HT-29 (cell line): ENCODE measurements at regions not wholly inside any gene's neighbourhood (a gene's known extent, or its start where the extent isn't known, plus 50 kb on each side); places are given as distances from the start of the nearest gene placed in this dataset.

Experiments
- DNase-seq: peaks from one replicate; pipeline ENCODE4 v3.0.0-alpha.2; 2015; ENCODE audit warnings: low spot score

DNA sequence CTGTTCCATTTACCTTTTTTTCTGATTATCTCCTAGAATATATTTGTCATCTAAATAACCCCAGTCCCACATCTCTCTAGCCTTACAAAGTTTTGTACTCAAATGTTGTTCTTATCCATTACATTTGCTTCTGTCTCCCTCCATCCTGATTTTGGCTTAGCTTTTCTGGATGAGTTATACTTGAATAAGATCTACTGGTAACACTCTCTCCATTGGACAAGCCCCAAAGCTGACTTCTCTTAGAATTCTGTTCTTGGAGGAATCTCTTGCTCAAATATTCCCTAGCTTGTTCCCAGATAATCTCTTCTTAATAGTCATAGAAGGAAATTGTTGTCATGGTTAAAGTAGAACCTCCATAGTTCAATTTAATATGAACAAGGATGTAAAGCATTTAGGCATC is 115.5 kb upstream of the HS3ST1 start:
- DNase-seq = no peak

DNA sequence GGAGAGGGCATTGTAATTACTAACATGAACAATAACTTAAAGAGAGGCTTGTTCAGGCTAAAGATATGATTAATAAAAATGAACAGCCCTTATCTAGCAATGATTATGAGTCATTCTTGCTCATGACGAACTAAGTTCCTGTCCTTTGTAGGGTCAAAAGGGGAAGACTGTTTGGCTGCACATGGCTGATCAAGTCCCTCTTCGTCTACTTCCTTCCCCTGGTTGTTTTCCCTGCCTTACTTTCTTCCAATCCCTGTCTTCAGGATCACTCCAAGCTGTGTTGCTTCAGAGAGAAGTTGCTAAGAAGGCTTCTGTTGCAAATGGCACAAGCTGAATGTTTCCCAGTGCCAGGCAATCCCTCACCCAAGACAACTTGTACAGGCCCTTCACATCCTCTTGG is 115.0 kb upstream of the HS3ST1 start:
- peak; percentile 73 for DNase-seq

DNA sequence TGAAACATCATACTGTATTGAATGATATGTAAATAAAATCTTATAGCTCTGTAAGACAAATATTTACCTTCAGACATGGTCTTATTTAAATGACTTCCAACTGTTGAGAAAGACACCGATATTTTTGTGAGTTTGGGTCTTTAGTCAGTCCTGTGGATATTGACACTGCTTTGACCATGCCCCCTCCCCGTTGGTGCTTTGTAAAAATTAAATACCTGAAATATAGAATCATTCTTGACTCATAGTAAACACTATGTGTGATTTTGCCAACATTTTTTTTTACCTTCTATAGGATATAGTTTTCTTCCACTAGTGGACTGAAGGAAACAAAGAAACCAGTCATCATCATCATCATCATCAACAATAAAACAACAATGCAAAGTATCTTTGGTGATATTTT is 114.3 kb upstream of the HS3ST1 start:
- no peak for DNase-seq

DNA sequence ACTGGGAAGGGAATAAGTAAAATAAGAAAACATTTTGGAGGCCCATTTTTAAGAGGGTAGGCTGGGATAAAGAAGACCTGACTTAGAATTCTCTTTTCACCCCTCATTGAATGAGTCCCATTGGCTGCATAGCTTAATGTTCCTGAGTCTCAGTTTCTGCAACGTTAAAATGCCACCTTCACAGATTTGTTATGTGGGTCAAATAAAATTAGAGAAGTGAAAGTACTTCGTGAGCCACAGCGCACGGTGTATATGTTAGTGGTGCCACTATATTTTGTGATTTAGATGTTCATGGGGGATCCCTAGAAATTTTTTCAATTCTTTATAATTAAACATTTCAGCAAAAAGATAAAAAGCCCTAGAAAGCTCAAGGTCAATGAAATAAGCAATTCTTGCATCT is 109.2 kb upstream of the HS3ST1 start:
- DNase-seq = no peak

DNA sequence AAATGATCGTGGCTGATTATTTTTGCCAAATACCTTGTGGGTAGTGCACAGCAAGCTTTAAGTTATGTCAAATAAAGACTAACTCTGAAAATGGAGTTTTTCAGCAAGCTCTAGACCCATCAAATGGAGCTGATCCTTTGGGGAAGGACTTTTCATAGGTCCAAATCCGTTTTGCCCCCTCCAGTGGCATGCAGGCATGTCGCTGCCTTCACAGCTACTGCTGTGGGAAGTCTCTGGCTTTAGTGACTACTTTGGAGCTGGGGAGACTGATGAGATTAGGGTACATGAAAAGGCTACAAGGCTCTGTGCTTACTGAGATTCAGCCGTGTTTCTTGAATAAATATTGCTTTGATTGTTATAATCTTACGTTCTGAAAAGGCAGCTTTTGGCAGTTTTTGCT is 106.6 kb upstream of the HS3ST1 start:
- no peak for DNase-seq

DNA sequence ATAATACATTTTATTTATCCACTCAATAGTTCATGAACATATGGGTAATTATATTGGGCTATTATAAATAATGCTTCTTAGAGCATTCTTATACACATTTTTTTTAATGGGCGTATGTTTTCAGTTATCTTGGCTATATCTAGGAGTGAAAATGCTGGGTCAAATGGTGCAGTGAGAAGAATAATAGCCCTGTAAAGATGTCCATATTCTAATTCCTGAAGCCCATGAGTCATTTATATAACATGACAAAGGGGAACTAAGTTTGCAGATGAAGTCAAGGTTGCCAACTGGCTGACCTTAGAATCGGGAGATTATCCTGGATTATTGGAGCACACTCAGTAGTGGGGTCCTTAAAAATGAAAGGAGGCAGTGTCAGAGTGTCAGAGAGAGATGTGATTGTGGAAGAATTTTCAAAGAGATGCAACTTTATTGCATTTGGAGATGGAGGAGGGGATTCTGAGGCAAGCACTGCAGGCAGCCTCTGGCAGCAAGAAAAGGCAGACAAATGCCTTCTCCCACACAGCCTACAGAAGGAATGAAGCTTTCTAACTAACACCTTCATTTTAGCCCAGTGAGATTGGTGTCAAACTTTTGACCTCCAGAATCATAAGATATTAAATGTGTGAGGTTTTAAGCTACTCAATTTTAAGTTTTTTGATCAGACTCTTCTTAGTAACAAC is 106.1 kb upstream of the HS3ST1 start:
- no peak for DNase-seq

DNA sequence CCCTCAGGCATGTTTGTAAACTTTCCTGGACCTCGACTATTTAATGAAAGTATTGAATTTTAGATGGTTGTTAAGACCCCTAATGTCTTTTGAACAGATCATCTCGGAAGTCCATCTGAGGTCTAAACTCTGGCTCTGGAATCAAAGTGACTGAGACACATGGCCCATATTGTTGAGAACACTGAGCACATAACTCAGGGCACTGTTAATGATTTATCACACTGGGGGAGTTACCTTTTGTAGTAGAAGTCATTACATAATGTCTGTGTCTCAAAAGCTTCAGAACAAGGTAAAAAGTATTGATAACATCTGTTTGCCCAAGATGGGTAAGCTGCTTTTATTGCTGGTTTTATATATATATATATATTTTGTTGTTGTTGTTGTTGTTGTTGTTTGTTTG is 103.4 kb upstream of the HS3ST1 start:
- DNase-seq = peak; percentile 66

DNA sequence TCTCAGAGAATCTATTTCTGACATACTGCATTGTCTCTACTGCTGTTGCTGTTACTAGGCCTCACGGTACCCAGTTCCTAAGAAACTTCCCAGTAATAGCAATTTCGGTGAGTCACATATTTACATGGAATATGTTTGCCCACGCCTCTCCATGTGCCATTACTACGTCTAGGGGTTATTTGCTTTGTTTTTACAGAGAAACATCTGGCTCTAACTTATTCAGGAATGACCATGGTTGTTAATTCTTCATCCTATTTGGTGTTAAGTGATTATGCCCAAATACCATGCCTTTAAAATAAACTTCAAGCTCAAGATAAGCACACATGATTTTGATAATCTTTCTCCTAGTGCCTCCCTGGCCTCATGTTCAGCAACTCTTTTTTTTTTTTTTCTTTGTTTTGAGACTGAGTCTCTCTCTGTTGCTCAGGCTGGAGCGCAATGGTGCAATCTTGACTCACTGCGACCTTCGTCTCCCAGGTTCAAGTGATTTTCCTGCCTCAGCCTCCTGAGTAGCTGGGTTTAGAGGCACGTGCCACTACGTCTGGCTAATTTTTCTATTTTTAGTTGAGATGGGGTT is 101.0 kb upstream of the HS3ST1 start:
- DNase-seq = peak; percentile 48

DNA sequence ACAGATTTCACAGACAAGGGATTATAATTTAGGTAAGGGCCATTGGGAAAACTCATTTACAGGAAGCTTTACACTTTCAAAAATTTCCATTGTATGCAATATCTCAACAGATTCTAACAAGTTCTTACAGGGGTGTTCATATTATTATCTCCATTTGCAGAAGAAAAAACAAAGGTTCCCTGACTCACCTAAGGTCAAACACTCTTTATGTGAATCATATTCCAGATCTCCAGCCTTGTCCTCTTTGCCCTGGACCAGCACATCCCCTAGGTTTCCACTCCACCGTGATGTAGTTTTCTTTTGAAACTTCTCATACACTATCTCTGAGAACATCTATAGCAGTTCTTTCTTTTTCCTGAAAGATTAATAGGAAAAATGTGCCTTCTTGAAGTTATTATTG is 96.4 kb upstream of the HS3ST1 start:
- no peak for DNase-seq

DNA sequence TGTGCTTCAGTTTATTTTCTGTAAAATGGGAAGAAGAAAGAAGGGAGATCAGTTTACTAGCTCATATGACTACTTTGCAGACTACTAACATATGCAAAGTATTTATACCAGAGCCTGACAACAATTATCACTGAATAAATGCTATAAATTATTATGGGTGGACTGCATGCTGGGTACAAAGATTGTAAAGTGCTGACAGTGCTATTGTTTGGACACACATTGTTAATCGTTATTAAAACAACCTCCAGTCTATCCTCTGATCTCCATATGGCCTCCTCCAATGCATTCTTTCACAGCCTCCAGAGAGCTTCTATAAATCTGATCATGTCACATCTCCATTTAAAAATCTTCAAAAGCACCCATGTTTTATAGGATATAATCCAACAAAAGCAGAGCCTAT is 90.1 kb upstream of the HS3ST1 start:
- DNase-seq = no peak

DNA sequence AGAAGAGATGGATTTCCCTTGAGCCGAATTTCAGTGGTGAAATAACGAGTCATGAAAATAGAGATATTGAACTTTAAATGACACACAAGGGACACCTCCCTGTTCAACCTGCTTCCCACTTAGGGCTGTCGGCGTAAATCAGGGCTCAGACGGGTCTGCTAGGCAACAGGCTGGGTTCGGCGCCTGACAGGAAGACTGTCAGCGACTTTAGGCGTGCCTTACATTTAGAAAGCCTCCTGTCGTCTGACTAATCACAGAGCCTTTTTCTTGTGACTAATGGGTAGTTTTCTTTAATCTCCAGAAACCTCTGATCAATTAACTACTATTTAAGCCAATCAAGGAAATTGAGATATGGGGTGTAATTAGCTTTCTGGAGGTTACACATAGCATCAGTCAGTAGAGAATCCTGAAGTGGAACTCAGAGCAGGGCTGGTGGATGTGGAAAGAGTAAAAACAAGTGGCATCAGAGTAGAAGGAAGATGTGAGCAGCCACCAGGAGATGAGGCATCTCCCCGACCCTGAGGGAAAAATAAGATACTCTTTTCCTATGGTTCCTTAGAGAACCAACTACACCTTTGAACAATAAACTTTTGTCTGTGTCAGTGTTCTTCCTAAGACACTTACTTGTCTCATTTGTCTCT is 86.2 kb upstream of the HS3ST1 start:
- DNase-seq = no peak

DNA sequence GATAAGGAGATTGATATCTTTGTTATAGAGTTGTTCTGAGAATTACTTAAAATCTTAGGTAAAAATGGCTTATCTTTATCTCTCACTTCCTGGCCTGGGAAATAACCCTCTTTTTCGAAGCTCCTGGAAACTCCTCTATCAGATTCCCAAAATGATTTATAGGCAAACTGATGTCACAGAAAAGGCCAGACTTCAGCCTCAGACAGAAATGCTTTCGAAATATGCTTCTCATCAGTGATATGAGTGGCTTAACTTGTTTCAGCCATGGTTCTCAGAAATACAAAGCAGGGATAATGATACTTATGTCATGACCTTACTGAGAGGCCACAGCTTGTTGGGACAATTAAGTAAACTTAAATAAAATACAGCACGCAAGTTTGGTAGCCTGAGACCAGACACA is 85.3 kb upstream of the HS3ST1 start:
- no peak for DNase-seq

DNA sequence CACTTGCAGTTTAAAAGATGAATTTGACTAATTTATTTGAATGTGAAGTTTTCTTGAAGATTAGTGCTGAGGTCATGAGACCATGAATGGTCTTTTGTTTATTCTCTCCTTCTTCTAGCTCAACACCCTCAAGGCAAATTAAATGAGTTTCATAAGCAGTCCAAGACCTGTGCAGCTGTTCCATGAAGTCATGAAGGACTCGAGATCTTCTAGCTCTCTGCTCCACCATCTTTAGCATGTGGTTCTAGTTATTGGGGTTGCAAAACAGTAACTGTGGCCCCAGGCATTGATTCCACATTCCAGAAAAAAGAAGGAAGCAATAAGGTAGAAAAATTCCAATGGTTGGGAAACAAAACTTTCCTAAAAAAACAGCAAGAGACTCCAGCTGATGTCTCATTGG is 84.2 kb upstream of the HS3ST1 start:
- no peak for DNase-seq

DNA sequence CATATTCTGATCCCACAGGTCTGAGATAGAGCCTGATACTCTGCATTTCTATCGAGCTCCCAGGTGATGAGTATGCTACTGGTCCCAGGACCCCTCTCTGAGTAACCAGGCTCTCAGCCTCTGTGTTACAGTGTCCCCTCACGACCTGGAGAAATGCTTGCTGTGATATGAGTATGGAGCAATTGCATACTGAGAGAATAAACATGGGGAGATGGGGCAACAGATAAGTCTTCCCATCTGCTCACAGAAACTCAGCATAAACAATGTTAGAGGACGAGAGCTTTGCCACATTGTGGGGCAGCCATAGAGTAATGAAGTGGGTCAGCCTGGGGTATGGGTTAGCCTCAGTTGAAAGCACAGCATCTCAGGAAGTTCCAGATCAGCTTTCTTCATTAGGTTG is 82.6 kb upstream of the HS3ST1 start:
- DNase-seq = no peak

DNA sequence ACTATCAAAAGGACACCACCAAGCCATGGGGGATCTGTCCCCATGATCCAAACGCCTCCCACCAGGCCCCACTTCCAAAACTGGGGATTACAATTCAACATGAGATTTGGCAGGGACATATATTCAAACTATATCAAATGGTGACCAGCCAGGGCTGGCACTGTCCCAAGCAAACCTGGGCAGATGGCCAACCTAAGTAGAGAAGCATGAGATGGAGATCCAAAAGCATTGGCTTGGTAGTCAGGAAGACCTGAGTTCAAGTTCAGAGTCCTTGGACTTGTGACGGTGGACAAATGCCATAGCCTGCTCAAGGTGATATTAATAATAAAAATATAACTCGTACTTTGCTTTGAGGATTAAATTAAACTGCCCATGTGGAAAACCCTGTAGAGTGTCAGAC is 79.2 kb upstream of the HS3ST1 start:
- peak; percentile 54 for DNase-seq

DNA sequence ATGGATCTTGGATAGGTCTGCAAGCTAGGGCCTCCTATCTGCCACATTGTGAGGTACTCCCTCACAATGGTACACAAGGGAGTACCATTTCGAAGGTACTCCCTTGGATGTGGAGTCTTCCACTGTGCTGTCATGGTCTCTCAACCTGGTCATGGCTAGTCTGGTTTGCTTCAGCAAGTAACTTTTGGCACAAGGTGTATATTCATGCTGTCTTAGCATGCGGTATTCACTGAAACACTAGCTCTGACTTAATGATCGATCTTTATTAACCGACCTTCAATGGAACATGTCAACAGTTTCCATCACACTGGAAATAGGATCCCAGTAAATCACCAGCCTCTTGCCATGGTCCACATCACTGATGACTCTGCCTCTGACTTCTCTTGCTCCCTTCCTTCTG is 77.5 kb upstream of the HS3ST1 start:
- no peak for DNase-seq

DNA sequence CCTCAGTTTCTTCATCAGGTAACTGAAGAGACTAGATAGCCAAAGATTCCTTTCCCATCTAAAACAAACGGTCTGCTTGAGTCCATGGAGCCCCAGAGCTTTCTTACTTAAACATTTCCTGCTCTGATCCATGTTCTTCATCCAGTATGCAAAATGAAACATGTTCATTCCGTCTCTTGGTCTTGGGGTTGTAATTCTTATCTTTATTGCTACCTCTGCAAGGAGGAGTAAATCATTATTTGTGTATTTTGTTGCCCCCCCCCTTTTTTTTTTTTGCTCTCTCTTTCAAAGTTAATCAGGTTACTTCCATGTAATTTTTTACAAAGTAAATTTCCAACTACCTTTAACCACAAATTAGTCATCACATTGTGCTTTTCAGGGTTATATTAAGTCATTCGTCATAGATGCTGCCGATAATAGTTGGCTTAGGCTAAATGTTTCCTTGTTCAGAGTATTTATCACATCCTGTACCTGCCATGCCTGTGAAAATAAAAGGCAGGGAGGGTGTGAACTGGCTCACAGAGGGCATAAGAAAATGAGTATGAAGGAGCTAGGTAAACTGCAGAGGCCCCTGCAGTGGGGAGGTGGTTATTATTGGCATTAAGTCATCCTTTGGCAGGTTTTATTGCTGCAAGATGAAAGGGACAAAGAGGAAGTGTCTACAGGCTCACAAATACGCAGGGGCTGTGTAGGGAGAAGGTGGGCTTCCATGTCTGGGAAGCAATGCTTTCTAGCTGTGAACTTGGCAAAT is 76.7 kb upstream of the HS3ST1 start:
- peak; percentile 92 for DNase-seq

DNA sequence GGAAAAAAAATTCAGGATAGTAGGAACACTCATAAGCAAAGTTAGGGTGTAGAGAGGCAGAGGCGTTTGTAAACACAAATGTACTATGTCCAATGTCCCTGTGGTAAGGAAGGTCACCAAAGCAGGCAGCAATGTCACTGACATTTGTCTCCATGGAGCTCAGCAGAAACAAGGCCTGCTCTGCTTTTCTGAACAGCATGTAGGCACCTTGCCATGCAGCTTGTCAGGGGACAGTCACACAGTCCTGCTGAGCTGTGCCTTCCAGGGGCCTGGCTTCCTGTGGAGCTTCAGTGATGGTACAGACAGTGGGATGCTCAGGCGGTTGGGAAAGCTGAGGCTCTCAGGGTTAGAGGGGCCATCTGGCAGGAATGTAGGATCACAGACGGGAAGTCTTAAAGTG is 74.5 kb upstream of the HS3ST1 start:
- DNase-seq = peak; percentile 53

DNA sequence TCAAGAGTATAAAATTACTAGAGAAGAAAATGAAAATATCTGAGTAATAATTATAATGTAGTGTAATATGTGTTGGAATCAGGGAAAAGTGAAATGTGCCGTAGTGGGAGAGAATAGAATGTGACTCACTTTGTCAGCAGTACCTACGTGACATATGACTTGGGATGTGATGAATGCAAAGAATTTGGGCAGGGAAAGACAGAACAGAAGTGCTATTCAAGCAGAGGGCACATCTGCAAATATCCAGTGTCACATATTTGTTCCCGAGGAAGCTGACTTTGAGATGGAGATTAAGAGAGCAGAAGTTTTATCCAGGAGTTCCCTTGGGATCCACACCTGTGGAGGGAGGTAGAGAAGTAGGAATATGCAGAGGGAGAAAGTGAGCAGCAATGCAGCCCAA is 69.3 kb upstream of the HS3ST1 start:
- peak; percentile 17 for DNase-seq

DNA sequence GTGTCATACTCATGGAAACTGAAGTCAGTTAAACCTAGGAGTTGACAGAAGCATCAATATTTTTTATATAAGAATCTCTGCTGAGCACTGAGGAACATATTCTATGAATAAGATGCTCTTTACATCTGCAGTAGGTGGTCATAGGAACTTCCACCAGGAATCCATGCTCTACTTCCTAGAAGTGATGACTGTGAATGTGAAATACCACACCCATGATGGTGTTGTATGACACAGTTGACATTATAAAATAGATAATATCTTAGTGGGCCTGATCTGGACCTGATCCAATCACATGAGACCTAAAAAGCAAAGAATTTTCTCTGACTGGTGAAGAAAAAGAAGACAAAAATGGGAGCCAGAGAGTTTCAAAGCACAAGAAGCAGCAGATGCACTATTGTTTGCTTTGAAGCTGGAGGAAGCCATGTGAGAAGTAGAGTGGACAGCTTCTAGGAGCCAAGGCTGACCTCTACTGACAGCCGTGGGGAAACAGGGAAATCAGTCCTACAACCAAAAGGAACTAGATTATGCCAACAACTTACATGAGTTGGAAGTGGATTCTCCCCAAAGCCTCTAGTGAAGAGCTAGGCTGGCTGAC is 68.6 kb upstream of the HS3ST1 start:
- no peak for DNase-seq

DNA sequence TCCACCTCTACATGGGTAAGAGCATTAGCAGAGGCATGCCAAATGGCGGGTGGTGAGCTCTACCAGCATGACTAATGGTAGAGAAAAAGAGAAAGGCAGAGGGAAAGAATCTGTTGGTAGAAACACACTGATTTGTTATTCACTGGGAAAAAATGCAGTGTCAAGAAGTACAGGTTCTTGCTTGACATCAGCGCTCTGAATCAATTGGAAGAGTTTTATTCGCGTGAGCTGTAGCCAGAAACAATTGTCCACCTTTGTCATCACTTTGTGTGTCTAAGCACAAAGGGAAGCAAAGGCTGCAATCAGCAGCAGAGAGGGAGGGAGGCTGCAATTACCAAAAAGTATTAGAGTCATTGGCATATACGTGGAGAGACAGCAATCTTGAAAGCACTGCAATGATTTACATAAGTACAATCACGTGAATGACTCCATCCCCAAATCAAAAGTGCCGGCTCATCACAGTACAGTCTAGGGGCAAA is 67.7 kb upstream of the HS3ST1 start:
- no peak for DNase-seq

DNA sequence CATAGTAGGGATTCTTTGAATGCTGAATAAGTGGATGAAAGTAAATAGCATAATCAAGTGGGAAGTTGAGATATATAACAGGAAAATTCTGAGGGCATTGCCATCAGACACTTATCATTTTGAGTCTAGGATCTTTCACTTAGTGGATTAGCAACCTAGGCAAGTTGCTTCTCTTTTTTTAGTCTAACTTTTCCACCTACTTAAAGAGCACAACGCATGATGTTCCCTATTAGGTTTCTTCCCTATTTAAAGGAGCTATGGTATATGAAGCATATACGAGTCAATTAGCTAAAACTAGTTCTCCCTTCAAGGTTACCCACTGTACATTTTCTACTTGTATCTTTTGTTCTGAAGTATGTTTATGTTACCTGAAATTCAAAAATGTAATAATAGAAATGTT is 67.1 kb upstream of the HS3ST1 start:
- no peak for DNase-seq
